Endothelial cell of umbilical vein (primary cell): ENCODE measurements at regions not wholly inside any gene's neighbourhood (a gene's known extent, or its start where the extent isn't known, plus 50 kb on each side); places are given as distances from the start of the nearest gene placed in this dataset.

Experiments used
- BruUV-seq: library from RNA; stranded (reverse); fragments of 400-500 nt; replicated peaks from 2 replicates; lab custom pipeline; 2021; lab: Mats Ljungman, UMichigan
- CTCF ChIA-PET: fragments of 300-600, 350-600 bp; sonication (Branson Sonifier 250); formaldehyde crosslinking; loops from one replicate; lab custom pipeline; 2021; ENCODE audit warnings: antibody characterized with exemption, inconsistent platforms; lab: Charles Lee
- POLR2A ChIA-PET: fragments of 300-600, 350-600 bp; sonication (Branson Sonifier 250); formaldehyde crosslinking; loops from one replicate; lab custom pipeline; 2021; ENCODE audit warnings: antibody characterized with exemption, inconsistent platforms; lab: Charles Lee
- DNase-seq: peaks from one replicate; pipeline ENCODE4 v3.0.0-alpha.2; 2011; ENCODE audit warnings: low read depth, low spot score
- FAIRE-seq: peaks from 2 replicates; lab custom pipeline; 2011; peaks lifted over from hg19 to GRCh38; lab: Jason Lieb, UNC
- H2AFZ ChIP-seq: 2 replicates; pipeline ENCODE4 v1.6.0; 2012; ENCODE audit warnings: low read depth, low read length, control low read depth, inconsistent platforms
- H3K27ac ChIP-seq: 2 replicates; pipeline ENCODE4 v1.5.1; 2011; ENCODE audit warnings: low read depth, mild to moderate bottlenecking, control low read depth, low read length, moderate library complexity; ENCODE audit not compliant: insufficient read depth
- H3K27me3 ChIP-seq, 2 experiments: 2 replicates each; pipeline versions ENCODE4 v1.6.0 to v1.6.1; 2011; ENCODE audit warnings: low read length in 2 of 2, mixed read lengths in 1 of 2; ENCODE audit not compliant: control insufficient read depth in 2 of 2, insufficient read depth in 2 of 2
- H3K36me3 ChIP-seq, 2 experiments: 2 replicates in 1 of 2; 3 replicates in 1 of 2; pipeline ENCODE4 v1.5.1; 2011; ENCODE audit warnings: low read length in 2 of 2, mild to moderate bottlenecking in 1 of 2, moderate library complexity in 1 of 2; ENCODE audit not compliant: control insufficient read depth in 2 of 2, insufficient read depth in 2 of 2; ENCODE audit errors: extremely low read depth in 1 of 2
- H3K4me1 ChIP-seq: 3 replicates; pipeline ENCODE4 v1.5.1; 2011; ENCODE audit warnings: mild to moderate bottlenecking, low read length; ENCODE audit not compliant: control insufficient read depth, insufficient read depth; ENCODE audit errors: extremely low read depth
- H3K4me2 ChIP-seq: 2 replicates; pipeline ENCODE4 v1.6.1; 2011; ENCODE audit warnings: low read length, control low read depth, mixed read lengths; ENCODE audit not compliant: insufficient read depth
- H3K4me3 ChIP-seq, 3 experiments: fragments of 200-600 bp in 1 of 3; sonication (generic), shearing (Covaris generic) in 1 of 3; replicated peaks in 1 of 3; 2 replicates each; pipeline ENCODE4 v1.5.1; 2011 to 2016; ENCODE audit warnings: control low read depth in 3 of 3, low read length in 3 of 3, mild to moderate bottlenecking in 2 of 3, inconsistent platforms in 1 of 3, low read depth in 1 of 3, moderate library complexity in 1 of 3; ENCODE audit not compliant: insufficient read depth in 1 of 3
- H3K79me2 ChIP-seq: 2 replicates; pipeline ENCODE4 v1.6.0; 2012; ENCODE audit warnings: low read length, inconsistent platforms; ENCODE audit not compliant: control insufficient read depth, insufficient read depth
- H3K9ac ChIP-seq: replicated peaks from 2 replicates; pipeline ENCODE3; 2011; ENCODE audit warnings: low read length, control low read depth; ENCODE audit not compliant: insufficient read depth; ENCODE audit errors: extremely low read depth
- H3K9me1 ChIP-seq: replicated peaks from 3 replicates; pipeline ENCODE4 v1.6.0; 2011; ENCODE audit warnings: mild to moderate bottlenecking, low read length; ENCODE audit not compliant: control insufficient read depth, insufficient read depth; ENCODE audit errors: extremely low read depth
- H3K9me3 ChIP-seq: replicated peaks from 2 replicates; pipeline ENCODE4 v1.5.1; 2012; ENCODE audit warnings: low read length, inconsistent platforms; ENCODE audit not compliant: control insufficient read depth, insufficient read depth
- H4K20me1 ChIP-seq: replicated peaks from 2 replicates; pipeline ENCODE3; 2011; ENCODE audit warnings: mild to moderate bottlenecking, low read length; ENCODE audit not compliant: control insufficient read depth, insufficient read depth; ENCODE audit errors: extremely low read depth
- EZH2 ChIP-seq: IDR thresholded peaks from 2 replicates; pipeline ENCODE4 v1.6.1; 2012; ENCODE audit warnings: borderline replicate concordance, low read depth, mild to moderate bottlenecking, moderate library complexity, low read length, inconsistent platforms; ENCODE audit not compliant: severe bottlenecking
- FOS ChIP-seq: IDR thresholded peaks from 2 replicates; pipeline ENCODE4 v1.6.1; 2011; ENCODE audit warnings: mild to moderate bottlenecking, low read length, moderate library complexity, borderline replicate concordance; ENCODE audit not compliant: insufficient read depth
- GATA2 ChIP-seq: IDR thresholded peaks from 2 replicates; pipeline ENCODE4 v1.7.0; 2011; ENCODE audit warnings: low read depth, mild to moderate bottlenecking, moderate library complexity, mixed read lengths, low read length; ENCODE audit not compliant: insufficient read length, insufficient read depth
- JUN ChIP-seq: IDR thresholded peaks from 2 replicates; pipeline ENCODE4 v1.6.1; 2011; ENCODE audit warnings: borderline replicate concordance, low read depth; ENCODE audit not compliant: insufficient read length, insufficient read depth
- MYC ChIP-seq: IDR thresholded peaks from one replicate; pipeline ENCODE4 v1.6.1; 2011; ENCODE audit warnings: mild to moderate bottlenecking, low read depth, low read length
- POLR2A ChIP-seq: IDR thresholded peaks from 2 replicates; pipeline ENCODE4 v1.6.1; 2012; ENCODE audit warnings: low read depth, mild to moderate bottlenecking, control low read depth, low read length
- POLR2AphosphoS5 ChIP-seq: IDR thresholded peaks from 2 replicates; pipeline ENCODE4 v1.6.1; 2012; ENCODE audit warnings: low read depth, mild to moderate bottlenecking, control low read depth, low read length, moderate library complexity; ENCODE audit not compliant: insufficient read depth
- dilution Hi-C: fragments of 300-500 bp; cut with MboI; formaldehyde crosslinking; loops from one replicate; pipeline ENCODE4 v1.15.0; 2019; ENCODE audit warnings: low sequenced_read_pairs; ENCODE audit not compliant: extremely low pct_ligation_motif_present
- intact Hi-C: fragments of 100-400 bp; cut with micrococcal nuclease; formaldehyde crosslinking; loops from one replicate; pipeline ENCODE4 v1.10.0; 2022
- TF ChIP-seq, protein P1 (sequence below): IDR thresholded peaks from 2 replicates; pipeline ENCODE4 v1.6.1; 2011; ENCODE audit not compliant: insufficient read depth, insufficient read length
- TF ChIP-seq, protein P2 (sequence below), 2 donors: IDR thresholded peaks; 1 replicate in 1 of 2; 2 replicates in 1 of 2; pipeline ENCODE4 v1.5.1; 2011; ENCODE audit warnings: low read length in 2 of 2, mild to moderate bottlenecking in 2 of 2, moderate library complexity in 2 of 2, control low read depth in 1 of 2, inconsistent platforms in 1 of 2, low read depth in 1 of 2; ENCODE audit not compliant: insufficient read depth in 1 of 2; ENCODE audit errors: extremely low read depth in 1 of 2

DNA sequence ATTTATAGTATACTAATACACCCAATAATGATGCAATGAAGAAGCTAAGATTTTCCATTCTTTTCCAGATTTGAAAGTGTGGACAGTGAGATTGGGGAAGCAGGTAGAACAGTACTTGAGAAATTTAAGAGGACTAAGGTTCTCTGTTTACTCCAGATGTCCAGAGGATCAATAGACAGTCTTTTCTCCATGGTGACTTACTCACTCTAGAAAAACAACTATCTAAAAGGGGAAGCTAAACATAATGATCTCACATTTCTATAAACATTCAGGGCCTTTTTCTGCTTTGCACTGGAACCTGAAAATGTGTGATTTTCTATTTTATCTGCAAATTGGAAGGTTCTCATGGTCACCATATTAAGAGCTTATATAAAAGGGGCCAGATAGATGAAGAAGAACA, 93.9 kb upstream of the ZBTB18 start:
- no peaks in the 10 kb centered on the region for H4K20me1 ChIP-seq
- H3K4me3 ChIP-seq, result no peak overlapping the region
- H3K27ac ChIP-seq, result no peak overlapping the region
- no peaks in the 10 kb centered on the region for H3K9me3 ChIP-seq
- H3K4me2 ChIP-seq, result no peak overlapping the region
- no peak overlapping the region for H3K9ac ChIP-seq
- no peaks in the 10 kb centered on the region for H3K36me3 ChIP-seq
- no peak for DNase-seq
- BruUV-seq, result no TSS peak
- no peaks in the 10 kb centered on the region for H3K4me1 ChIP-seq
- H2AFZ ChIP-seq, result no peak overlapping the region
- TF ChIP-seq, protein P1, sequence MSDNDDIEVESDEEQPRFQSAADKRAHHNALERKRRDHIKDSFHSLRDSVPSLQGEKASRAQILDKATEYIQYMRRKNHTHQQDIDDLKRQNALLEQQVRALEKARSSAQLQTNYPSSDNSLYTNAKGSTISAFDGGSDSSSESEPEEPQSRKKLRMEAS, result no peak
- TF ChIP-seq EZH2 (no peak), JUN (no peak), POLR2AphosphoS5 (no peak), MYC (no peak), POLR2A (no peak), GATA2 (no peak), FOS (no peak)
- TF ChIP-seq, protein P2, sequence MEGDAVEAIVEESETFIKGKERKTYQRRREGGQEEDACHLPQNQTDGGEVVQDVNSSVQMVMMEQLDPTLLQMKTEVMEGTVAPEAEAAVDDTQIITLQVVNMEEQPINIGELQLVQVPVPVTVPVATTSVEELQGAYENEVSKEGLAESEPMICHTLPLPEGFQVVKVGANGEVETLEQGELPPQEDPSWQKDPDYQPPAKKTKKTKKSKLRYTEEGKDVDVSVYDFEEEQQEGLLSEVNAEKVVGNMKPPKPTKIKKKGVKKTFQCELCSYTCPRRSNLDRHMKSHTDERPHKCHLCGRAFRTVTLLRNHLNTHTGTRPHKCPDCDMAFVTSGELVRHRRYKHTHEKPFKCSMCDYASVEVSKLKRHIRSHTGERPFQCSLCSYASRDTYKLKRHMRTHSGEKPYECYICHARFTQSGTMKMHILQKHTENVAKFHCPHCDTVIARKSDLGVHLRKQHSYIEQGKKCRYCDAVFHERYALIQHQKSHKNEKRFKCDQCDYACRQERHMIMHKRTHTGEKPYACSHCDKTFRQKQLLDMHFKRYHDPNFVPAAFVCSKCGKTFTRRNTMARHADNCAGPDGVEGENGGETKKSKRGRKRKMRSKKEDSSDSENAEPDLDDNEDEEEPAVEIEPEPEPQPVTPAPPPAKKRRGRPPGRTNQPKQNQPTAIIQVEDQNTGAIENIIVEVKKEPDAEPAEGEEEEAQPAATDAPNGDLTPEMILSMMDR (IDR thresholded peaks at IDR 0.05; ENCODE audit: extremely low read depth in 1 of 2, insufficient read depth in 1 of 2, low read depth in 1 of 2, low read length in 2 of 2), result no peak
- no peaks in the 10 kb centered on the region for H3K27me3 ChIP-seq
- FAIRE-seq, result no peak
- dilution Hi-C loops (no loop called here), intact Hi-C loops (no loop called here)
- no peaks in the 10 kb centered on the region for H3K79me2 ChIP-seq
- no peaks in the 10 kb centered on the region for H3K9me1 ChIP-seq
- POLR2A ChIA-PET, result no interaction called here
- CTCF ChIA-PET, result no interaction called here
